ENCODE measurements at regions not wholly inside any gene's neighbourhood (a gene's known extent, or its start where the extent isn't known, plus 50 kb on each side); places are given as distances from the start of the nearest gene placed in this dataset.
"Not testable (repeated sequence)": the region's sequence is repeated elsewhere in the genome, so short reads cannot be mapped to it uniquely, and the experiment has no call there.

GRCh38 chr5:174453690-174454089 is 270.7 kb upstream of the MSX2 start:
- no peak for DNase-seq

- no peak for DNase-seq
Observed at GRCh38 chr5:174454464-174454863, 269.9 kb upstream of the MSX2 start.

- DNase-seq, result no peak
Observed at GRCh38 chr5:174454890-174455289, 269.5 kb upstream of the MSX2 start.

GRCh38 chr5:174455301-174455700 is 269.1 kb upstream of the MSX2 start:
- DNase-seq, result no peak

GRCh38 chr5:174457141-174457678 is 267.2 kb upstream of the MSX2 start:
- no peak for DNase-seq

- no peak for DNase-seq
Observed at GRCh38 chr5:174459071-174459702, 265.2 kb upstream of the MSX2 start.

- no peak for DNase-seq
Observed at GRCh38 chr5:174459832-174460448, 264.4 kb upstream of the MSX2 start.

- DNase-seq, result no peak
Observed at GRCh38 chr5:174462129-174462528, 262.3 kb upstream of the MSX2 start.

- DNase-seq, result no peak
Observed at GRCh38 chr5:174464504-174465165, 259.7 kb upstream of the MSX2 start.

GRCh38 chr5:174471528-174471927 is 252.9 kb upstream of the MSX2 start:
- not testable (repeated sequence) for DNase-seq

- DNase-seq, result no peak
Observed at GRCh38 chr5:174472956-174473355, 251.4 kb upstream of the MSX2 start.

- DNase-seq, result not testable (repeated sequence)
Observed at GRCh38 chr5:174476001-174476400, 248.4 kb upstream of the MSX2 start.

- DNase-seq, result no peak
Observed at GRCh38 chr5:174479325-174479724, 245.1 kb upstream of the MSX2 start.

- no peak for DNase-seq
Observed at GRCh38 chr5:174481737-174482136, 242.6 kb upstream of the MSX2 start.

- no peak for DNase-seq
Observed at GRCh38 chr5:174482607-174483024, 241.8 kb upstream of the MSX2 start.

GRCh38 chr5:174483411-174483810 is 241.0 kb upstream of the MSX2 start:
- no peak for DNase-seq

GRCh38 chr5:174489215-174489614 is 235.2 kb upstream of the MSX2 start:
- DNase-seq, result no peak

GRCh38 chr5:174489920-174490597 is 234.3 kb upstream of the MSX2 start:
- no peak for DNase-seq

- DNase-seq, result no peak
Observed at GRCh38 chr5:174490728-174491127, 233.7 kb upstream of the MSX2 start.

GRCh38 chr5:174491265-174491664 is 233.1 kb upstream of the MSX2 start:
- DNase-seq, result no peak

GRCh38 chr5:174491761-174492350 is 232.5 kb upstream of the MSX2 start:
- DNase-seq, result no peak

GRCh38 chr5:174493530-174493929 is 230.9 kb upstream of the MSX2 start:
- no peak for DNase-seq

- not testable (repeated sequence) for DNase-seq
Observed at GRCh38 chr5:174497939-174498338, 226.4 kb upstream of the MSX2 start.

Data from activated T-cell treated with anti-CD3 and anti-CD28 coated beads for 4 hours (primary cell).